Brain microvascular endothelial cell (primary cell): ENCODE measurements at regions not wholly inside any gene's neighbourhood (a gene's known extent, or its start where the extent isn't known, plus 50 kb on each side); places are given as distances from the start of the nearest gene placed in this dataset.

Experiments
- DNase-seq: peaks from one replicate; pipeline ENCODE4 v3.0.0-alpha.2; 2020
- H3K27ac ChIP-seq: fragments of 250-450 bp; sonication (Bioruptor Pico); 2 replicates; pipeline ENCODE4 v1.5.1; 2020; ENCODE audit warnings: mild to moderate bottlenecking, moderate library complexity
- H3K27me3 ChIP-seq: fragments of 250-450 bp; sonication (Bioruptor Pico); replicated peaks from 2 replicates; pipeline ENCODE4 v1.5.1; 2020; ENCODE audit warnings: mild to moderate bottlenecking
- H3K36me3 ChIP-seq: fragments of 250-450 bp; sonication (Bioruptor Pico); replicated peaks from 2 replicates; pipeline ENCODE4 v1.5.1; 2020; ENCODE audit warnings: mild to moderate bottlenecking
- H3K4me3 ChIP-seq: 2 replicates; pipeline ENCODE4 v1.5.1; 2011; ENCODE audit warnings: low read depth, mild to moderate bottlenecking, control low read depth, low read length, moderate library complexity
- in situ Hi-C: cut with HindIII; loops from 2 replicates; pipeline ENCODE4 v1.10.0; 2017; ENCODE audit warnings: low sequenced_read_pairs, low pct_ligation_motif_present
- TF ChIP-seq, protein P1 (sequence below): IDR thresholded peaks from 2 replicates; pipeline ENCODE4 v1.5.1; 2011; ENCODE audit warnings: low read depth, mild to moderate bottlenecking, moderate library complexity, low read length, control low read depth, inconsistent platforms; ENCODE audit errors: missing control alignments

DNA sequence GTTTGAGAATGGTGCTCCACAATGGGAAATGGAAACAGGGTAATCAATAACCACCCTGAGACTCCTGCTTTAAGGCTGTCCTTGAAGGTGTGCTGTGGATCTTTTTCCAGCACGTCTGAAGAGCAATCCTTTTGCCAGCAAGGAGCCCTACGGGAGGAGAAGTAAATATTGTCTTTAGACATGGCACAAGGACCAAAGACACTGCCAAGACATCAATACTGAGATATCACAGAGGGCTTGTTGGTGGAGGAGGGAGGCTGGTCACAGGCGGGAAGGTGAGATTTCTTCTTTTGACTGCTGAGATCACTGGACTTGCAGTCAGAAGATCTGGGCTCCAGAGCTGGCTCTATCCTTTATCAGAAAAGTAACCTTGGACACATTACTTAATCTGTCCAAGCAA, 135.0 kb upstream of the ZNF462 start:
- Histone ChIP-seq H3K36me3 (no peaks in the 10 kb centered on the region), H3K27ac (no peak overlapping the region), H3K4me3 (no peak overlapping the region), H3K27me3 (no peaks in the 10 kb centered on the region)
- DNase-seq: no peak
- TF ChIP-seq, protein P1, sequence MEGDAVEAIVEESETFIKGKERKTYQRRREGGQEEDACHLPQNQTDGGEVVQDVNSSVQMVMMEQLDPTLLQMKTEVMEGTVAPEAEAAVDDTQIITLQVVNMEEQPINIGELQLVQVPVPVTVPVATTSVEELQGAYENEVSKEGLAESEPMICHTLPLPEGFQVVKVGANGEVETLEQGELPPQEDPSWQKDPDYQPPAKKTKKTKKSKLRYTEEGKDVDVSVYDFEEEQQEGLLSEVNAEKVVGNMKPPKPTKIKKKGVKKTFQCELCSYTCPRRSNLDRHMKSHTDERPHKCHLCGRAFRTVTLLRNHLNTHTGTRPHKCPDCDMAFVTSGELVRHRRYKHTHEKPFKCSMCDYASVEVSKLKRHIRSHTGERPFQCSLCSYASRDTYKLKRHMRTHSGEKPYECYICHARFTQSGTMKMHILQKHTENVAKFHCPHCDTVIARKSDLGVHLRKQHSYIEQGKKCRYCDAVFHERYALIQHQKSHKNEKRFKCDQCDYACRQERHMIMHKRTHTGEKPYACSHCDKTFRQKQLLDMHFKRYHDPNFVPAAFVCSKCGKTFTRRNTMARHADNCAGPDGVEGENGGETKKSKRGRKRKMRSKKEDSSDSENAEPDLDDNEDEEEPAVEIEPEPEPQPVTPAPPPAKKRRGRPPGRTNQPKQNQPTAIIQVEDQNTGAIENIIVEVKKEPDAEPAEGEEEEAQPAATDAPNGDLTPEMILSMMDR: no peak
- in situ Hi-C loops: no loop called here

DNA sequence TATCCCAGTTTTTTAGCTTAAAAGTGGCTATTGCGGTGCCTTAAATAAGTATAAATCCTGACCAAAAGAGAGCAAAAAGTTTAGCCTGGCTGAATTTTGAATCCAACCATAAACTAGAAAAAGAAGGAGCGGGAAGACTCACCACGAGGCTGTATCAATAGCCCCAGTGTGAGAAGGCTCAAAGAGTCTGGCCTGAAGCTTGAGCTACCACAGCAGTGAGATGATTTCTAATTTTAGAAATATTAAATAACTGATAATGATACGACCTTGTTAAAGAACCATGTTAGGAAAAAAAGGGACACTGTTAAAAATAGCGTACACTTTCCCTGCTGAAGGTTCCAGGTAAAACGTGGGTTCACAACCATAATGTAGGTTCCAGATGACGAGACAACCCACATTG, 134.1 kb upstream of the ZNF462 start:
- no peaks in the 10 kb centered on the region for H3K36me3 ChIP-seq
- DNase-seq: no peak
- no peak overlapping the region for H3K27ac ChIP-seq
- H3K4me3 ChIP-seq: no peak overlapping the region
- TF ChIP-seq, protein P1: no peak
- H3K27me3 ChIP-seq: no peaks in the 10 kb centered on the region
- in situ Hi-C loops: no loop called here

DNA sequence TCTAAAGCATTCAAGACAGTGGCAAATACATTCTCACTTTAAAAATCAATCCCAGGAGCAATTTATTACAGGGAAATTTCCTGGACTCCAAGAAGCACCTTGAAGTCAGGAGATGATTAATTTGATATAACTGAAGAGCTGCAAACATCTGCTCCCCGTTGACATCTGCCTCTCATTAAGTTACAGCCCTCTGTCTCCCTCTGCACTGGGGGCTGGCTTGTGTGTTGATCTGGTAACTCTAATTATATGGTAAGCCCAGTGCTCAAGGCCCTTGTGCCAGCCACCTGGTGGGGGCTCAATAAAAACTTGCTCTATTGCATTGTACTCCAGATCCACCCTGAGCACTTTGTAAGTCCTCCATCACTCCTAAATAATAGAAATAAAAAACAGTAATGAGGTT, 131.1 kb upstream of the ZNF462 start:
- TF ChIP-seq, protein P1: no peak
- H3K27me3 ChIP-seq: no peaks in the 10 kb centered on the region
- no peak for DNase-seq
- H3K36me3 ChIP-seq: no peaks in the 10 kb centered on the region
- no peak overlapping the region for H3K4me3 ChIP-seq
- in situ Hi-C loops: no loop called here
- no peak overlapping the region for H3K27ac ChIP-seq

DNA sequence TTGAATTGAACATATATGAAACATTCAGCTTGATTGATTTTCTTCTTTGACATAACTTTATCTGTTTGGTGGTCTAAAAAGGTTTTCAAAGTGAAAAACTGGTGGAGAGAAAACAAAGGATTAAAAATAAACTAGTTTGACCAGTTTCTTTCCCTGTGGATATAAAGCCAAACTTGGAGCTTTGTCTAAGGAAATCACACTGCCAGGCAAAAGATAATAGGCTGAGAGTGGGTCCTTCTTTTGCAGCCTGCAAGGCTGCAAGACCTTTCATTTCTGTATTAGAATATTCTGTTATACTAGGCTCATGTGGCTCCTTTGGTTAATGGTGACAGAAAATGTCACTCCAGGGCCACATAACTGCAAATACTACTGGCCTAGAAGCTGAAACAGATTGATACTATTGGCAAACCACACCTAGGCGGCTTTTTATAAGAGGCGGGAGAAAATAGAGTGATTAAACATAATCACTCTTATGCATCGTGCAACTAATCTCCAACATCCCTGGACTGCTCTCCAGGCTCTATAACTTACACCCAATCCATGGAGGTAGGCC, 129.1 kb upstream of the ZNF462 start:
- in situ Hi-C loops: no loop called here
- H3K36me3 ChIP-seq: no peaks in the 10 kb centered on the region
- no peaks in the 10 kb centered on the region for H3K27me3 ChIP-seq
- TF ChIP-seq, protein P1: no peak
- no peak overlapping the region for H3K27ac ChIP-seq
- H3K4me3 ChIP-seq: no peak overlapping the region
- no peak for DNase-seq

DNA sequence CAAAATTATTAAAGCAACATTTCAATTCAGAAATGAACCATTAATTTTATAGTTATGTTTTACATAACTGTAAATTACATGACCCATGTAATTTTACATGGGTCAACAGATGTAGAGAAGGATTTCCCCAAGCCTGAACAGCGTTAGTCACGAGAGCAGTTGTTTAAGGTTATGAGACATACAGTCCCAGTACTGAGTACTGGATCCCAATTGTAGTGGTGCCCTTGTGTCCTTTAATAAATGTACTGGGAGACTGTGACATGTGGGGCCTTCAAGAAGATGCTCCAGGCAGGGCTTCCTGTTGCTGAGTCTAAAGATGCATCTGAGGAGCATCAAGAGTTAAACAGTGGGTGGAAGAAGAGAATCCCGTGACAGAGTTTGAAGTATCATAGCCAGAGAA, 125.5 kb upstream of the ZNF462 start:
- Histone ChIP-seq H3K27ac (no peak overlapping the region), H3K27me3 (no peaks in the 10 kb centered on the region), H3K36me3 (no peaks in the 10 kb centered on the region), H3K4me3 (no peak overlapping the region)
- TF ChIP-seq, protein P1: no peak
- in situ Hi-C loops: no loop called here
- DNase-seq: no peak

DNA sequence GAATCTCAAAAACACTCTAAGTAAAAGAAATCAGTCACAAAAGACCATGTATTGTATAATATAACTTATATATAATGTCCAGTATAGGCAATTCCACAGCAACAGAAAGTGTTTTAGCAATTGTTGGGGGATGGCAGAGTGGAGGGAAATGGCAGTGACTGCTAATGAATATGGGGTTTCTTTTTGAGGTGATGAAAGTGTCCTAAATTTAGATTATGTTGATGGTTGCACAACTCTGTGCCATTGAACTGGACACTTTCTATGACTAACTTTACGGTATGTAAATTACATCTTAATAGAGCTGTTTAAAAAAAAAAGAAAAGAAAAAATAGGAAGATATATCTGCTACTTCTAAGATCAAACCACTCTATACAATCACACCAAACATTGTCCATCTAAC, 124.9 kb upstream of the ZNF462 start:
- DNase-seq: no peak
- Histone ChIP-seq H3K27ac (no peak overlapping the region), H3K27me3 (no peaks in the 10 kb centered on the region), H3K4me3 (no peak overlapping the region), H3K36me3 (no peaks in the 10 kb centered on the region)
- in situ Hi-C loops: no loop called here
- TF ChIP-seq, protein P1: no peak
